ENCODE measurements at regions not wholly inside any gene's neighbourhood (a gene's known extent, or its start where the extent isn't known, plus 50 kb on each side); places are given as distances from the start of the nearest gene placed in this dataset.

- DNase-seq (ENCODE audit: low spot score), result no peak
These were observed 320.2 kb upstream of the RGMB start for GRCh38 chr5:98453296-98453695.

GRCh38 chr5:98454407-98454806, 319.1 kb upstream of the RGMB start:
- no peak for DNase-seq (ENCODE audit: low spot score)

GRCh38 chr5:98454904-98455303, 318.6 kb upstream of the RGMB start:
- no peak for DNase-seq (ENCODE audit: low spot score)

- DNase-seq (ENCODE audit: low spot score), result no peak
These were observed 317.8 kb upstream of the RGMB start for GRCh38 chr5:98455665-98456064.

GRCh38 chr5:98458004-98458403, 315.5 kb upstream of the RGMB start:
- DNase-seq (ENCODE audit: low spot score), result no peak

- no peak for DNase-seq (ENCODE audit: low spot score)
These were observed 314.7 kb upstream of the RGMB start for GRCh38 chr5:98458726-98459125.

GRCh38 chr5:98460536-98460935, 312.9 kb upstream of the RGMB start:
- DNase-seq (ENCODE audit: low spot score), result no peak

GRCh38 chr5:98461485-98461884, 312.0 kb upstream of the RGMB start:
- DNase-seq (ENCODE audit: low spot score), result no peak

GRCh38 chr5:98463222-98463621, 310.2 kb upstream of the RGMB start:
- DNase-seq (ENCODE audit: low spot score), result no peak

- DNase-seq (ENCODE audit: low spot score), result no peak
These were observed 309.8 kb upstream of the RGMB start for GRCh38 chr5:98463676-98464075.

- DNase-seq (ENCODE audit: low spot score), result peak; percentile 26
These were observed 308.6 kb upstream of the RGMB start for GRCh38 chr5:98464737-98465330.

- no peak for DNase-seq (ENCODE audit: low spot score)
These were observed 305.1 kb upstream of the RGMB start for GRCh38 chr5:98468188-98468869.

GRCh38 chr5:98470747-98471146, 302.7 kb upstream of the RGMB start:
- DNase-seq (ENCODE audit: low spot score), result no peak

GRCh38 chr5:98471458-98471857, 302.0 kb upstream of the RGMB start:
- DNase-seq (ENCODE audit: low spot score), result no peak

- DNase-seq (ENCODE audit: low spot score), result no peak
These were observed 299.2 kb upstream of the RGMB start for GRCh38 chr5:98474216-98474615.

- no peak for DNase-seq (ENCODE audit: low spot score)
These were observed 298.7 kb upstream of the RGMB start for GRCh38 chr5:98474782-98475181.

- DNase-seq (ENCODE audit: low spot score), result no peak
These were observed 290.9 kb upstream of the RGMB start for GRCh38 chr5:98482321-98483300.

GRCh38 chr5:98483301-98483685, 290.2 kb upstream of the RGMB start:
- DNase-seq (ENCODE audit: low spot score), result no peak

- DNase-seq (ENCODE audit: low spot score), result no peak
These were observed 284.4 kb upstream of the RGMB start for GRCh38 chr5:98489021-98489420.

GRCh38 chr5:98490348-98490747, 283.1 kb upstream of the RGMB start:
- DNase-seq (ENCODE audit: low spot score), result no peak

- DNase-seq (ENCODE audit: low spot score), result no peak
These were observed 281.2 kb upstream of the RGMB start for GRCh38 chr5:98492258-98492657.

GRCh38 chr5:98497418-98497817, 276.0 kb upstream of the RGMB start:
- no peak for DNase-seq (ENCODE audit: low spot score)

- DNase-seq (ENCODE audit: low spot score), result no peak
These were observed 275.4 kb upstream of the RGMB start for GRCh38 chr5:98498028-98498427.
